Vagina (tissue), 2 donors: ENCODE measurements at regions not wholly inside any gene's neighbourhood (a gene's known extent, or its start where the extent isn't known, plus 50 kb on each side); places are given as distances from the start of the nearest gene placed in this dataset.

ENCODE experiments used
- POLR2A ChIP-seq, 2 donors: fragments of 450-650 bp; IDR thresholded peaks; one replicate each; pipeline ENCODE4 v1.6.1; 2017; ENCODE audit warnings: antibody characterized with exemption in 2 of 2, mild to moderate bottlenecking in 2 of 2, moderate library complexity in 2 of 2
- POLR2AphosphoS5 ChIP-seq, 2 donors: sonication (generic); formaldehyde crosslinking; IDR thresholded peaks; one replicate each; pipeline ENCODE4 v1.9.0; 2017; ENCODE audit warnings: antibody characterized with exemption in 2 of 2, mild to moderate bottlenecking in 2 of 2, low read depth in 1 of 2; ENCODE audit not compliant: insufficient read depth in 1 of 2
- TF ChIP-seq, protein P1 (sequence below), 3 experiments: fragments of 450-650 bp in 2 of 3; fragments of 200-600 bp in 1 of 3; sonication (generic) in 1 of 3; IDR thresholded peaks; one replicate each; pipeline ENCODE4 v1.5.1; 2017 to 2019; ENCODE audit warnings: antibody characterized with exemption in 3 of 3, mild to moderate bottlenecking in 2 of 3, moderate library complexity in 2 of 3

DNA sequence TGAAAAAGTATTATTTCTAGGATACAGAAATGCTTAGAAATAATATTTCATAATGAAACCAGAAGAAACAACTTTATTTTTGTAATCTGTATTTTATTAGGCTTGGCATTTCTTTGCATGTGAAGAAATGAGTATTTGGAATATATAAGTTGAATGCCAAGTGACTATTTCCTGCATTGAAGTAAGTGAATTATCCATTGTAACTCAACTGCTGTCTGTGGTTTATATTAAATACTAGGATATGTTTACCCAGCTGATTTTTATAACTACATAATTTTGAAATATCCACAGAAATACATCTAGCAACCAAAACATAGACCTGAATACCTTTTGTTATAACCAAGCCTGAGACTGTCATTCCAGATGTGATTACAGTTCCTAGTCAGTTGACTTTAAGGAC is 207.6 kb downstream of the THBS2 start:
- TF ChIP-seq, protein P1, sequence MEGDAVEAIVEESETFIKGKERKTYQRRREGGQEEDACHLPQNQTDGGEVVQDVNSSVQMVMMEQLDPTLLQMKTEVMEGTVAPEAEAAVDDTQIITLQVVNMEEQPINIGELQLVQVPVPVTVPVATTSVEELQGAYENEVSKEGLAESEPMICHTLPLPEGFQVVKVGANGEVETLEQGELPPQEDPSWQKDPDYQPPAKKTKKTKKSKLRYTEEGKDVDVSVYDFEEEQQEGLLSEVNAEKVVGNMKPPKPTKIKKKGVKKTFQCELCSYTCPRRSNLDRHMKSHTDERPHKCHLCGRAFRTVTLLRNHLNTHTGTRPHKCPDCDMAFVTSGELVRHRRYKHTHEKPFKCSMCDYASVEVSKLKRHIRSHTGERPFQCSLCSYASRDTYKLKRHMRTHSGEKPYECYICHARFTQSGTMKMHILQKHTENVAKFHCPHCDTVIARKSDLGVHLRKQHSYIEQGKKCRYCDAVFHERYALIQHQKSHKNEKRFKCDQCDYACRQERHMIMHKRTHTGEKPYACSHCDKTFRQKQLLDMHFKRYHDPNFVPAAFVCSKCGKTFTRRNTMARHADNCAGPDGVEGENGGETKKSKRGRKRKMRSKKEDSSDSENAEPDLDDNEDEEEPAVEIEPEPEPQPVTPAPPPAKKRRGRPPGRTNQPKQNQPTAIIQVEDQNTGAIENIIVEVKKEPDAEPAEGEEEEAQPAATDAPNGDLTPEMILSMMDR (IDR thresholded peaks at IDR 0.05): no peak
- TF ChIP-seq POLR2A (IDR thresholded peaks at IDR 0.05): no peak
- TF ChIP-seq POLR2AphosphoS5 (IDR thresholded peaks at IDR 0.05; ENCODE audit: insufficient read depth in 1 of 2, low read depth in 1 of 2): no peak
